GM12878 (cell line): ENCODE measurements at regions not wholly inside any gene's neighbourhood (a gene's known extent, or its start where the extent isn't known, plus 50 kb on each side); places are given as distances from the start of the nearest gene placed in this dataset.

Source experiments
- ATAC-seq: fragments of 200-7000 bp; cut with Tn5 transposase; 3 replicates; pipeline ENCODE4 v1.9.1; 2020; ENCODE audit warnings: mild to moderate bottlenecking, moderate library complexity
- BruUV-seq: library from RNA; stranded (reverse); fragments of 400-500 nt; replicated peaks from 2 replicates; lab custom pipeline; 2021; lab: Mats Ljungman, UMichigan
- CTCF ChIA-PET: fragments of 300-600 bp; sonication (Branson Sonifier 250); formaldehyde crosslinking; extraction: SDS; loops from one replicate; lab custom pipeline; 2021; ENCODE audit warnings: inconsistent platforms; lab: Yijun Ruan, JAX
- POLR2A ChIA-PET: fragments of 350-600 bp; formaldehyde crosslinking; extraction: SDS; loops from one replicate; lab custom pipeline; 2021; ENCODE audit warnings: inconsistent platforms; lab: Charles Lee
- RAD21 ChIA-PET: fragments of 300-600 bp; sonication (Branson Sonifier 250); formaldehyde crosslinking; loops from one replicate; lab custom pipeline; 2023; ENCODE audit warnings: antibody characterized with exemption; ENCODE audit not compliant: unreplicated experiment; lab: Charles Lee
- SMC1A ChIA-PET: fragments of 300-600 bp; sonication (Branson Sonifier 250); formaldehyde crosslinking; loops from one replicate; lab custom pipeline; 2023; ENCODE audit not compliant: unreplicated experiment, uncharacterized antibody; lab: Charles Lee
- DNase-seq: peaks from one replicate; pipeline ENCODE4 v3.0.0-alpha.2; 2011; ENCODE audit warnings: low read depth, low spot score
- FAIRE-seq: peaks from 3 replicates; lab custom pipeline; 2011; peaks lifted over from hg19 to GRCh38; lab: Jason Lieb, UNC
- H2AFZ ChIP-seq: 2 replicates; pipeline ENCODE4 v1.6.0; 2011; ENCODE audit warnings: low read depth, low read length, control low read depth; ENCODE audit not compliant: control insufficient read depth
- H3K27ac ChIP-seq: 2 replicates; pipeline ENCODE4 v1.5.1; 2011; ENCODE audit warnings: control low read depth; ENCODE audit not compliant: control insufficient read depth, insufficient read depth
- H3K27me3 ChIP-seq, 2 experiments: replicated peaks in 1 of 2; 2 replicates each; pipeline versions ENCODE4 v1.6.0 to v1.6.1; 2011; ENCODE audit warnings: low read length in 1 of 2; ENCODE audit not compliant: control insufficient read depth in 2 of 2, insufficient read depth in 2 of 2
- H3K36me3 ChIP-seq, 2 experiments: 2 replicates each; pipeline ENCODE4 v1.5.1; 2011; ENCODE audit warnings: low read length in 1 of 2; ENCODE audit not compliant: control insufficient read depth in 2 of 2, insufficient read depth in 2 of 2
- H3K4me1 ChIP-seq: 2 replicates; pipeline ENCODE4 v1.6.1; 2011; ENCODE audit warnings: mild to moderate bottlenecking, low read length, moderate library complexity, mixed read lengths; ENCODE audit not compliant: control insufficient read depth, insufficient read depth
- H3K4me2 ChIP-seq: 2 replicates; pipeline ENCODE4 v1.6.0; 2011; ENCODE audit warnings: control low read depth; ENCODE audit not compliant: control insufficient read depth, insufficient read depth
- H3K4me3 ChIP-seq: fragments of 200-600 bp; sonication (generic); 2 replicates; pipeline ENCODE4 v1.5.1; 2016
- H3K79me2 ChIP-seq: 2 replicates; pipeline ENCODE4 v1.6.0; 2011; ENCODE audit warnings: low read length; ENCODE audit not compliant: control insufficient read depth, insufficient read depth
- H3K9ac ChIP-seq: 2 replicates; pipeline ENCODE4 v1.8.0; 2011; ENCODE audit warnings: low read length, control low read depth, mixed read lengths; ENCODE audit not compliant: control insufficient read depth, insufficient read depth
- H3K9me3 ChIP-seq: replicated peaks from 3 replicates; pipeline ENCODE4 v1.5.1; 2011; ENCODE audit warnings: mild to moderate bottlenecking, low read length; ENCODE audit not compliant: control insufficient read depth, insufficient read depth
- H4K20me1 ChIP-seq: 2 replicates; pipeline ENCODE4 v1.6.0; 2011; ENCODE audit not compliant: control insufficient read depth, insufficient read depth
- BACH1 ChIP-seq: fragments of 450-650 bp; IDR thresholded peaks from 2 replicates; pipeline ENCODE4 v1.6.1; 2017; ENCODE audit warnings: mild to moderate bottlenecking, borderline replicate concordance
- CBFB ChIP-seq: IDR thresholded peaks from 2 replicates; pipeline ENCODE4 v1.6.1; 2016; ENCODE audit warnings: antibody characterized with exemption, low read depth
- CREB1 ChIP-seq: IDR thresholded peaks from 2 replicates; pipeline ENCODE4 v1.6.1; 2012; ENCODE audit warnings: low read depth, mild to moderate bottlenecking, inconsistent platforms
- E2F4 ChIP-seq: IDR thresholded peaks from 2 replicates; pipeline ENCODE4 v1.6.1; 2012; ENCODE audit warnings: low read depth, low read length, improper control_type of control experiment
- ETV6 ChIP-seq, 2 experiments: fragments of 450-650 bp in 1 of 2; IDR thresholded peaks in 1 of 2; conservative IDR thresholded peaks in 1 of 2; 2 replicates each; pipeline ENCODE4 v1.6.1; 2014; ENCODE audit warnings: antibody characterized with exemption in 1 of 2, borderline replicate concordance in 1 of 2, low read depth in 1 of 2, mild to moderate bottlenecking in 1 of 2, moderate library complexity in 1 of 2
- FOS ChIP-seq: IDR thresholded peaks from 3 replicates; pipeline ENCODE4 v1.6.1; 2011; ENCODE audit warnings: borderline replicate concordance; ENCODE audit not compliant: insufficient read length; ENCODE audit errors: extremely low read depth
- IKZF2 ChIP-seq, 2 experiments: fragments of 450-650 bp; IDR thresholded peaks; 2 replicates each; pipeline ENCODE4 v1.6.1; 2017; ENCODE audit warnings: mild to moderate bottlenecking in 2 of 2, moderate library complexity in 2 of 2
- IRF3 ChIP-seq: fragments of 450-650 bp; IDR thresholded peaks from 2 replicates; pipeline ENCODE4 v1.6.1; 2014; ENCODE audit warnings: mild to moderate bottlenecking
- MXI1 ChIP-seq: fragments of 150-350 bp; IDR thresholded peaks from 2 replicates; pipeline ENCODE4 v1.6.1; 2011; ENCODE audit warnings: low read depth, mild to moderate bottlenecking, inconsistent platforms, low read length, improper control_type of control experiment
- MYC ChIP-seq: IDR thresholded peaks from 2 replicates; pipeline ENCODE4 v1.6.1; 2011; ENCODE audit warnings: mild to moderate bottlenecking, low read length, moderate library complexity, inconsistent platforms; ENCODE audit not compliant: insufficient read depth, insufficient replicate concordance, insufficient read length, severe bottlenecking
- PML ChIP-seq: IDR thresholded peaks from 2 replicates; pipeline ENCODE4 v1.6.1; 2012; ENCODE audit warnings: low read length, inconsistent platforms
- RAD21 ChIP-seq: IDR thresholded peaks from 2 replicates; pipeline ENCODE4 v1.6.1; 2011; ENCODE audit warnings: mild to moderate bottlenecking, low read depth, low read length, moderate library complexity; ENCODE audit not compliant: insufficient read depth
- SMAD5 ChIP-seq: IDR thresholded peaks from 2 replicates; pipeline ENCODE4 v1.6.1; 2016; ENCODE audit warnings: antibody characterized with exemption, low read depth
- SRF ChIP-seq, 2 experiments: IDR thresholded peaks; 2 replicates each; pipeline ENCODE4 v1.6.1; 2011; ENCODE audit warnings: low read depth in 2 of 2, low read length in 2 of 2, mild to moderate bottlenecking in 1 of 2, moderate library complexity in 1 of 2
- STAT1 ChIP-seq: fragments of 450-650 bp; conservative IDR thresholded peaks from 2 replicates; pipeline ENCODE4 v1.6.1; 2014; ENCODE audit warnings: antibody characterized with exemption, mild to moderate bottlenecking
- TBL1XR1 ChIP-seq: IDR thresholded peaks from 2 replicates; pipeline ENCODE4 v1.6.1; 2012; ENCODE audit warnings: low read depth, low read length, improper control_type of control experiment
- TCF3 ChIP-seq: IDR thresholded peaks from 2 replicates; pipeline ENCODE4 v1.6.1; 2012; ENCODE audit warnings: low read depth, mild to moderate bottlenecking, low read length, borderline replicate concordance; ENCODE audit not compliant: insufficient read depth
- ZNF217 ChIP-seq: fragments of 450-650 bp; IDR thresholded peaks from 2 replicates; pipeline ENCODE4 v1.6.1; 2017; ENCODE audit warnings: antibody characterized with exemption, mild to moderate bottlenecking
- WGBS: methylation state at CpG from one replicate; pipeline ENCODE4 v1.1.6; 2016; ENCODE audit warnings: low lambda C conversion rate; ENCODE audit not compliant: insufficient replicate concordance, insufficient coverage; ENCODE audit errors: missing lambda C conversion rate; 5-methylcytosine and 5-hydroxymethylcytosine counted together
- in situ Hi-C: fragments of 300-500 bp; cut with MboI; formaldehyde crosslinking; loops from 9 replicates; pipeline ENCODE4 v1.14.3; 2018; ENCODE audit warnings: mixed read lengths
- intact Hi-C: fragments of 100-400 bp; cut with micrococcal nuclease; formaldehyde crosslinking; loops from one replicate; pipeline ENCODE4 v1.14.2; 2022; ENCODE audit not compliant: unreplicated experiment
- TF ChIP-seq, protein P1 (sequence below): fragments of 450-650 bp; IDR thresholded peaks from 2 replicates; pipeline ENCODE4 v1.6.1; 2018; ENCODE audit warnings: mild to moderate bottlenecking, low read depth, moderate library complexity; ENCODE audit not compliant: partially characterized antibody

GRCh38 chr2:122411231-122411630 lies 655.8 kb downstream of the TSN start:
- RAD21 ChIA-PET = no interaction called here
- POLR2A ChIA-PET = no interaction called here
- Histone ChIP-seq H2AFZ (no peak overlapping the region), H3K9me3 (no peaks in the 10 kb centered on the region; the same call in 2 of the 3 replicates), H3K4me2 (no peak overlapping the region), H3K4me3 (no peak overlapping the region), H3K79me2 (no peaks in the 10 kb centered on the region), H3K4me1 (no peaks in the 10 kb centered on the region), H3K36me3 (no peaks in the 10 kb centered on the region), H4K20me1 (no peaks in the 10 kb centered on the region), H3K27me3 (no peaks in the 10 kb centered on the region), H3K9ac (no peak overlapping the region), H3K27ac (no peak overlapping the region)
- BruUV-seq = no TSS peak
- ATAC-seq (no peak), FAIRE-seq (no peak), DNase-seq (no peak)
- TF ChIP-seq E2F4 (no peak), SMAD5 (no peak), ETV6 (conservative IDR thresholded peaks at IDR 0.05 in 1 of 2, IDR thresholded peaks at IDR 0.05 in 1 of 2; ENCODE audit: borderline replicate concordance in 1 of 2, low read depth in 1 of 2) (no peak), CBFB (no peak), IRF3 (no peak), FOS (no peak), PML (no peak), MYC (no peak), RAD21 (no peak), SRF (IDR thresholded peaks at IDR 0.05; ENCODE audit: low read depth in 2 of 2, low read length in 2 of 2) (no peak), MXI1 (no peak), CREB1 (no peak), STAT1 (no peak), IKZF2 (IDR thresholded peaks at IDR 0.05) (no peak), BACH1 (no peak), TBL1XR1 (no peak), TCF3 (no peak), ZNF217 (no peak)
- TF ChIP-seq, protein P1, sequence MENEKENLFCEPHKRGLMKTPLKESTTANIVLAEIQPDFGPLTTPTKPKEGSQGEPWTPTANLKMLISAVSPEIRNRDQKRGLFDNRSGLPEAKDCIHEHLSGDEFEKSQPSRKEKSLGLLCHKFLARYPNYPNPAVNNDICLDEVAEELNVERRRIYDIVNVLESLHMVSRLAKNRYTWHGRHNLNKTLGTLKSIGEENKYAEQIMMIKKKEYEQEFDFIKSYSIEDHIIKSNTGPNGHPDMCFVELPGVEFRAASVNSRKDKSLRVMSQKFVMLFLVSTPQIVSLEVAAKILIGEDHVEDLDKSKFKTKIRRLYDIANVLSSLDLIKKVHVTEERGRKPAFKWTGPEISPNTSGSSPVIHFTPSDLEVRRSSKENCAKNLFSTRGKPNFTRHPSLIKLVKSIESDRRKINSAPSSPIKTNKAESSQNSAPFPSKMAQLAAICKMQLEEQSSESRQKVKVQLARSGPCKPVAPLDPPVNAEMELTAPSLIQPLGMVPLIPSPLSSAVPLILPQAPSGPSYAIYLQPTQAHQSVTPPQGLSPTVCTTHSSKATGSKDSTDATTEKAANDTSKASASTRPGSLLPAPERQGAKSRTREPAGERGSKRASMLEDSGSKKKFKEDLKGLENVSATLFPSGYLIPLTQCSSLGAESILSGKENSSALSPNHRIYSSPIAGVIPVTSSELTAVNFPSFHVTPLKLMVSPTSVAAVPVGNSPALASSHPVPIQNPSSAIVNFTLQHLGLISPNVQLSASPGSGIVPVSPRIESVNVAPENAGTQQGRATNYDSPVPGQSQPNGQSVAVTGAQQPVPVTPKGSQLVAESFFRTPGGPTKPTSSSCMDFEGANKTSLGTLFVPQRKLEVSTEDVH = no peak
- SMC1A ChIA-PET = interaction anchor here (1.9 kb wide), 1 partner anchor 10 kb away, joined by 6 read pairs; no protein-coding TSS in a partner anchor
- in situ Hi-C loops = no loop called here
- 37% methylated on average over 5 of the region's 5 CpGs for WGBS
- CTCF ChIA-PET = interaction anchor here (1.2 to 1.5 kb wide), 2 partner anchors 11 kb away, joined by 3 read pairs; no protein-coding TSS in a partner anchor
- intact Hi-C loops = no loop called here
